BJ (cell line): ENCODE measurements at regions not wholly inside any gene's neighbourhood (a gene's known extent, or its start where the extent isn't known, plus 50 kb on each side); places are given as distances from the start of the nearest gene placed in this dataset.

Experiments used
- CTCF ChIA-PET: fragments of 350-600 bp; formaldehyde crosslinking; extraction: SDS; loops from one replicate; lab custom pipeline; 2021; ENCODE audit warnings: antibody characterized with exemption, inconsistent platforms; lab: Yijun Ruan, JAX
- POLR2A ChIA-PET: fragments of 300-600 bp; sonication (Branson Sonifier 250); formaldehyde crosslinking; extraction: SDS; loops from one replicate; lab custom pipeline; 2021; ENCODE audit warnings: antibody characterized with exemption; lab: Charles Lee
- DNase-seq: peaks from one replicate; pipeline ENCODE4 v3.0.0-alpha.2; 2011; ENCODE audit warnings: low read depth
- H3K27me3 ChIP-seq: 2 replicates; pipeline ENCODE4 v1.6.0; 2011; ENCODE audit warnings: low read length; ENCODE audit not compliant: control insufficient read depth, insufficient read depth
- H3K36me3 ChIP-seq: 2 replicates; pipeline ENCODE4 v1.5.1; 2011; ENCODE audit warnings: low read length; ENCODE audit not compliant: control insufficient read depth, insufficient read depth
- H3K4me3 ChIP-seq: 2 replicates; pipeline ENCODE4 v1.5.1; 2011; ENCODE audit warnings: low read depth, mild to moderate bottlenecking, control low read depth, low read length
- TF ChIP-seq, protein P1 (sequence below): IDR thresholded peaks from 2 replicates; pipeline ENCODE4 v1.5.1; 2011; ENCODE audit warnings: low read depth, mild to moderate bottlenecking, control low read depth, inconsistent platforms, low read length, moderate library complexity; ENCODE audit not compliant: insufficient read depth

DNA sequence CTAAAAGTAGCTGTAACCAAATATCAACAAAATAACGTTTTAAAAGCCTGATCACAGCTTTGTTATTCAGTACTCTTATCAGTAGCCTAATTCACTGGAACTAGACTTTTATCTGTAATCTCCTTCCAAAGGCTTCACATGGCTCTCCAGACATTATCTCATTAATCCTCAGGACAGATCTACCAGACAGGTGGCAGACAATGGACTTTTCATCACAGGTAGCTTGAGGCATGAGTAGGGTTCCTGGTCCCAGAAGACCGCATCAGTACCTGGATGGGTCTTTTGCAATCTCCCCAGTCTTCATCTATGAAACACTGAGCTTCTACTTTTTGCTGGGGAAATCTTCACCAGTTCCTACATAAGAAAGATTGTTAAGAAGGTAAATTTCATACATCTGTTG, 132.2 kb upstream of the FOXD3 start:
- ChIA-PET CTCF (interaction anchor here (0.9 kb wide), 1 partner anchor 11 kb away, joined by 5 read pairs; no protein-coding TSS in a partner anchor), POLR2A (no interaction called here)
- Histone ChIP-seq H3K4me3 (no peak overlapping the region), H3K27me3 (no peaks in the 10 kb centered on the region), H3K36me3 (no peaks in the 10 kb centered on the region)
- TF ChIP-seq, protein P1, sequence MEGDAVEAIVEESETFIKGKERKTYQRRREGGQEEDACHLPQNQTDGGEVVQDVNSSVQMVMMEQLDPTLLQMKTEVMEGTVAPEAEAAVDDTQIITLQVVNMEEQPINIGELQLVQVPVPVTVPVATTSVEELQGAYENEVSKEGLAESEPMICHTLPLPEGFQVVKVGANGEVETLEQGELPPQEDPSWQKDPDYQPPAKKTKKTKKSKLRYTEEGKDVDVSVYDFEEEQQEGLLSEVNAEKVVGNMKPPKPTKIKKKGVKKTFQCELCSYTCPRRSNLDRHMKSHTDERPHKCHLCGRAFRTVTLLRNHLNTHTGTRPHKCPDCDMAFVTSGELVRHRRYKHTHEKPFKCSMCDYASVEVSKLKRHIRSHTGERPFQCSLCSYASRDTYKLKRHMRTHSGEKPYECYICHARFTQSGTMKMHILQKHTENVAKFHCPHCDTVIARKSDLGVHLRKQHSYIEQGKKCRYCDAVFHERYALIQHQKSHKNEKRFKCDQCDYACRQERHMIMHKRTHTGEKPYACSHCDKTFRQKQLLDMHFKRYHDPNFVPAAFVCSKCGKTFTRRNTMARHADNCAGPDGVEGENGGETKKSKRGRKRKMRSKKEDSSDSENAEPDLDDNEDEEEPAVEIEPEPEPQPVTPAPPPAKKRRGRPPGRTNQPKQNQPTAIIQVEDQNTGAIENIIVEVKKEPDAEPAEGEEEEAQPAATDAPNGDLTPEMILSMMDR, result no peak
- DNase-seq, result no peak

DNA sequence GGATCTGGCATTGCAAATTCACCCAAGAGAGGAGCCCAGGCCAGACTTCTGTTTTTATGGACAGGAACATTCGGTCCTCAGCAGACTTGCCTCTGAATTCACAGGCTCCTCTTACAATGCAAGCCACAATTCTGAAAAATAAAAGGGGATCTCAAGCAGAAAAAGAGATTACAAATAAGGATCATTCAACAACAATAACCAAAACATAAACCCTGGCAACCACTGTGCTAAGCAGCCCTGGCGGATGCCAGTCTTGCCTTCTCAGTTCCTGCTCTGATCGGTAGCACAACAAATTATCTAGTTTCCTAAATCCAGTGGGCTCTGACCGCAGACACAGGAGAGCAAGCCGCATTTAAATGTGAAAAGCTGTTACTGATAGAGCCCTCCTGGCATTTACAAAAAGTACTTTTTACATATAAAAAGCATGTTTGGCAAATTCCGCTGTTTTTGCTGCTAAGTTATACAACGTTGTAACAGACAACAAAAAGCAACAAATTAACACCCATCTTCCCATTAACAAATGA, 123.4 kb upstream of the FOXD3 start:
- Histone ChIP-seq H3K27me3 (no peaks in the 10 kb centered on the region; the same call in 1 of the 2 replicates), H3K36me3 (no peaks in the 10 kb centered on the region), H3K4me3 (no peak overlapping the region)
- DNase-seq, result no peak
- CTCF ChIA-PET, result no interaction called here
- POLR2A ChIA-PET, result no interaction called here
- TF ChIP-seq, protein P1, result no peak

DNA sequence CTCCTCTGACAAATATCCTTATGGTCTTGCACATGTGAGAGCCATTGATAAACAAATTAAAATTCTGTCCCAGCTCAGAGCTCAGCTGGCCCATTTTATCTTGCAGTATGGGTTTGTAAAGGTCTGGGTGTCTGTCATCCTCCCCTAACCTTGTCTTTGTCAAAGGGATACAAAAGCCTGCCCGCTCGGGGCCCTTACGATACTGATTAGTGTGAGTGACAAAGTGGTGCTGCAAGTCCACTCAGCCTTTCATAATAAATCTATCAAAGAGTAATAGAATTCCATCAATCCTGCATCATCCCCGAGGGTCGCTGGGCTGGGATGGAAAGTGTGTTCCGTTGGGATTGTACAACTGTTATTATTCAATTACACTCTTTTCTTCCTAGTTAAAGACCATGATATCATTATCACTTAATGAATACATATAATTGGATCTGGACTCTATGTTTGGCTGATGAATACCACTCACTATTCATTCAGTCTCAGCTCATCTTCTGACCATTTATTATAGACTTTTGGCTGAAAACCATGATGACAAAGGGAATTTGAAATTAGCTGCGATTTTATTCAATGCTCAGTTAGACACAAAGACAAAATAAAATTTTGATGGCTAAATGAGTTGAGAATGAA, 122.5 kb upstream of the FOXD3 start:
- Histone ChIP-seq H3K4me3 (no peak overlapping the region), H3K36me3 (no peaks in the 10 kb centered on the region), H3K27me3 (no peaks in the 10 kb centered on the region; the same call in 1 of the 2 replicates)
- ChIA-PET POLR2A (no interaction called here), CTCF (no interaction called here)
- DNase-seq, result no peak
- TF ChIP-seq, protein P1, result no peak

DNA sequence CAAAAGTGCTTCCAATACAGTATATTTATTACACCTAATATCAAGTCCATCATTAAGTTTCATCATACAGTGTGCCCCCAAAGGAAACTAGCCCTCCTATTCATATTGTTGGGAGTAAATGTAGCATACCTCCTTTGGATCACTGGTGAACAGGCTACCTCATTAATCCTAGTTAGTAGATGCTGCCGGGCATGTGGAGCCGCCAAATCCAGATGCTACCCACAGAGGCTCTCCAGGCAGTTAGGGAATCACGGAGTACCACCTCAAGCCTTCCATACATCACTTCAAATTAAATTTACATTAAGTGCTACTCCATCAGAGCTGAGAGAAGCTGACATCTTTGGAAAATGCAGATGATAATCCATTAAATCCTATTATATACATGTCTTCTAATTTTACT, 121.7 kb upstream of the FOXD3 start:
- no peak for DNase-seq
- H3K36me3 ChIP-seq, result no peaks in the 10 kb centered on the region
- CTCF ChIA-PET, result no interaction called here
- POLR2A ChIA-PET, result no interaction called here
- no peak overlapping the region for H3K4me3 ChIP-seq
- H3K27me3 ChIP-seq, result no peaks in the 10 kb centered on the region; the same call in 1 of the 2 replicates
- TF ChIP-seq, protein P1, result no peak

DNA sequence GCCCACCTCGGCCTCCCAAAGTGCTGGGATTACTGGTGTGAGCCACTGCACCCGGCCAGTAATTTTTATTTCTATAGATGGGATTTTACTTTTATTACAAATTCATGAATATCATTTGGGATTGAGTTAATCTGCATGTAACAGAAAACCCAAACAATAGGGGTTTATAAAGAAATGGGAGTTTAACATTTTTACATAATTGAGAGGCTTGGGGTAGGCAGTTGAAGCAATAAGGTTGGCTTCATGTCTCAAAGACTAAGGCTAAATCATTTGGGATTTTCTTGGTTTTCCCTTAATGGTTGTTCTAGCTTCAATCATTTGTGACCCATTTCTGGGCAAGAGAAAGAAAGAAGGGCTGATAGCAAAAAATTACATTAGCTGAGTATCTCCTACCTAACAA, 118.7 kb upstream of the FOXD3 start:
- no peak for DNase-seq

More for the DNA sequence above, 118.7 kb upstream of the FOXD3 start:
- ChIA-PET POLR2A (no interaction called here), CTCF (no interaction called here)
- TF ChIP-seq, protein P1, result no peak
- no peaks in the 10 kb centered on the region for H3K36me3 ChIP-seq
- no peaks in the 10 kb centered on the region for H3K27me3 ChIP-seq
- no peak overlapping the region for H3K4me3 ChIP-seq
